Osteocyte (in vitro differentiated cells): ENCODE measurements at regions not wholly inside any gene's neighbourhood (a gene's known extent, or its start where the extent isn't known, plus 50 kb on each side); places are given as distances from the start of the nearest gene placed in this dataset.

Source experiments
- DNase-seq: peaks from one replicate; pipeline ENCODE4 v3.0.0; 2021; ENCODE audit warnings: mixed read lengths; ENCODE audit not compliant: unreplicated experiment; ENCODE audit errors: extremely low spot score
- H3K27ac Mint-ChIP-seq: one replicate; pipeline ENCODE4 v1.8.0; 2021; ENCODE audit warnings: mild to moderate bottlenecking, mixed read lengths; ENCODE audit not compliant: unreplicated experiment
- H3K27me3 Mint-ChIP-seq: one replicate; pipeline ENCODE4 v1.8.0; 2021; ENCODE audit warnings: mixed read lengths; ENCODE audit not compliant: unreplicated experiment
- H3K36me3 Mint-ChIP-seq: one replicate; pipeline ENCODE4 v1.8.0; 2021; ENCODE audit warnings: mixed read lengths; ENCODE audit not compliant: unreplicated experiment
- H3K4me1 Mint-ChIP-seq: one replicate; pipeline ENCODE4 v1.8.0; 2021; ENCODE audit warnings: mixed read lengths; ENCODE audit not compliant: unreplicated experiment
- H3K4me3 Mint-ChIP-seq: one replicate; pipeline ENCODE4 v1.8.0; 2021; ENCODE audit warnings: mild to moderate bottlenecking, moderate library complexity, mixed read lengths; ENCODE audit not compliant: unreplicated experiment
- H3K9me3 Mint-ChIP-seq: one replicate; pipeline ENCODE4 v1.8.0; 2021; ENCODE audit warnings: mixed read lengths; ENCODE audit not compliant: unreplicated experiment
- TF ChIP-seq, protein P1 (sequence below): fragments of 200-600 bp; sonication (generic); IDR thresholded peaks from 2 replicates; pipeline ENCODE4 v1.5.0; 2021; ENCODE audit warnings: antibody characterized with exemption, mild to moderate bottlenecking, moderate library complexity

DNA sequence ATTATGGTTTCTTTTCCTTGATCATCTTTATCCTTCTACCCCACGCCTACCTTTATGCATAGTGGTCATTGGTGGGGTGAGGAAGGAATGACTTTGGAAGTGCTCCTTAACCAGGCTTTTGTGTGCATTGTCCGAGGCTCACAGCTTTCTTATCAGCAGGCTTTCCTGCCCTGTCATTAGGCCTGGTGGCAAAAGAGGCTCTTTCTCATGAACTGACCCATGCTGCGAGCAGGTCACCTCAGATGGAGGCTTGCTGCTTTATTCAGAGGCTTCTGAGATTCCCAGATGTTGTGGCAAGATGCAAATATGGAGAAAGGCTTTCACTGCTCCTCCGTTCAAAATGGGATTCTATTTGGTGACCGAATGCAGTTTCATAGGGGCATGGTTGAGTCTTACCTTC is 57.4 kb upstream of the DMRTA1 start:
- TF ChIP-seq, protein P1, sequence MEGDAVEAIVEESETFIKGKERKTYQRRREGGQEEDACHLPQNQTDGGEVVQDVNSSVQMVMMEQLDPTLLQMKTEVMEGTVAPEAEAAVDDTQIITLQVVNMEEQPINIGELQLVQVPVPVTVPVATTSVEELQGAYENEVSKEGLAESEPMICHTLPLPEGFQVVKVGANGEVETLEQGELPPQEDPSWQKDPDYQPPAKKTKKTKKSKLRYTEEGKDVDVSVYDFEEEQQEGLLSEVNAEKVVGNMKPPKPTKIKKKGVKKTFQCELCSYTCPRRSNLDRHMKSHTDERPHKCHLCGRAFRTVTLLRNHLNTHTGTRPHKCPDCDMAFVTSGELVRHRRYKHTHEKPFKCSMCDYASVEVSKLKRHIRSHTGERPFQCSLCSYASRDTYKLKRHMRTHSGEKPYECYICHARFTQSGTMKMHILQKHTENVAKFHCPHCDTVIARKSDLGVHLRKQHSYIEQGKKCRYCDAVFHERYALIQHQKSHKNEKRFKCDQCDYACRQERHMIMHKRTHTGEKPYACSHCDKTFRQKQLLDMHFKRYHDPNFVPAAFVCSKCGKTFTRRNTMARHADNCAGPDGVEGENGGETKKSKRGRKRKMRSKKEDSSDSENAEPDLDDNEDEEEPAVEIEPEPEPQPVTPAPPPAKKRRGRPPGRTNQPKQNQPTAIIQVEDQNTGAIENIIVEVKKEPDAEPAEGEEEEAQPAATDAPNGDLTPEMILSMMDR = no peak
- Mint-ChIP-seq H3K9me3 (no peaks in the 10 kb centered on the region), H3K27me3 (peaks cover 18% of the 10 kb centered on the region), H3K4me1 (peaks cover 3% of the 10 kb centered on the region), H3K4me3 (no peak overlapping the region), H3K36me3 (no peaks in the 10 kb centered on the region), H3K27ac (no peak overlapping the region)
- DNase-seq = no peak

DNA sequence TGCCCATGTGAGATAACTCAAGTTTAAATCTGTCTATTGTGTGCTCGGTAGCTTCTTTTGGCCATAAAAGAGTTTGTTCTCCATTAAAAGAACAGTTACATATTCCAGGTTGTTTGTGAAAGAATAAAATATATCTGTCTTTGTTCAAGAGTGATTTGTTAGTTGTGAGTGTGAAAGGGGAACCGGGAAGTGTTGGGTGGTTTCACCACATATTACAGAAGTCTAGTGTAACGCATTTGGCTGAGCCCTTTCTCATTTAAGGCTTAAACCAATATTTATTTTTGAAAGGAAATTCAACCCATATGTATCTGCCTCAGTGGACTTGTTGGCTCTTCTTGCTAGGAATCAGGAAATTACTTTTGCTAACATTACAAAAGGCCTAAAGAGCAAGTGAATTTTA is 54.1 kb upstream of the DMRTA1 start:
- no peak overlapping the region for H3K4me3 Mint-ChIP-seq
- H3K27ac Mint-ChIP-seq = no peak overlapping the region
- TF ChIP-seq, protein P1 = no peak
- DNase-seq = no peak
- H3K36me3 Mint-ChIP-seq = no peaks in the 10 kb centered on the region
- H3K9me3 Mint-ChIP-seq = peaks cover 3% of the 10 kb centered on the region
- peaks cover 3% of the 10 kb centered on the region for H3K4me1 Mint-ChIP-seq
- peaks cover 10% of the 10 kb centered on the region for H3K27me3 Mint-ChIP-seq

DNA sequence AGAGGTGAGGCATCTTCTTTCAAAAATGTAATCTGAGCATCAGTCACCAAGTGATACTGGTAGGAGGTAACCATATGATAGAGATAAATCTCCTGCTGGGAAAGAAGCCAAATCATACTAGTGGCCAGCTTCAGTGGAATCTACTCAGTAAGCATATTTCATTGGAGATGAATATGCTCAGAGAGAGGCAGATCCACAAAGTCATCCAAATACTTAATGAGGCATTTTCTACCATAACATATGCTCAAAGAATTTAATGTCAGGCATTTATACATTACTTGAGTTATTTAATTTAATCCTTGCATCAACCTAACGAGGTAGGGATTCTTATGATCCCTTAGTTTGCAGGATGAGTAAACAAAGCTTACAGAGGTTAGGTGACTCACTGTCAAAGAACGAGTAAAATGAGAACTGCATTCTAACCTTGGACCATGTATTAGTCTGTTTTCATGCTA is 50.9 kb upstream of the DMRTA1 start:
- TF ChIP-seq, protein P1 = no peak
- no peak overlapping the region for H3K27ac Mint-ChIP-seq
- no peak for DNase-seq
- no peak overlapping the region for H3K4me3 Mint-ChIP-seq
- H3K36me3 Mint-ChIP-seq = no peaks in the 10 kb centered on the region
- H3K4me1 Mint-ChIP-seq = peaks cover 3% of the 10 kb centered on the region
- H3K27me3 Mint-ChIP-seq = peaks cover 8% of the 10 kb centered on the region
- H3K9me3 Mint-ChIP-seq = peaks cover 3% of the 10 kb centered on the region
